ENCODE measurements at regions not wholly inside any gene's neighbourhood (a gene's known extent, or its start where the extent isn't known, plus 50 kb on each side); places are given as distances from the start of the nearest gene placed in this dataset.

GRCh38 chr6:168724669-168725570 is 283.9 kb downstream of the SMOC2 start:
- no peak overlapping the region for H3K27ac ChIP-seq
- TF ChIP-seq EZH2 (IDR thresholded peaks at IDR 0.05) (no peak), POLR2AphosphoS5 (IDR thresholded peaks at IDR 0.05; ENCODE audit: borderline replicate concordance, low read depth, low read length) (no peak), FOXP2 (optimal IDR thresholded peaks at IDR 0.05; ENCODE audit: control extremely low read depth, extremely low read length, insufficient read depth) (no peak)
- H3K9me3 ChIP-seq (ENCODE audit: low read depth, low read length) = no peaks in the 10 kb centered on the region
- H3K4me3 ChIP-seq = 0 out of 2 replicates have a peak overlapping the region, but pooled peaks have one; percentile 13
- H3K36me3 ChIP-seq (ENCODE audit: insufficient read depth, low read length) = no peaks in the 10 kb centered on the region
- no peak for DNase-seq (ENCODE audit: low read depth, low spot score)
- no peak overlapping the region for H3K9ac ChIP-seq (ENCODE audit: insufficient read length)

GRCh38 chr6:168724033-168724432 is 283.0 kb downstream of the SMOC2 start:
- no peaks in the 10 kb centered on the region for H3K36me3 ChIP-seq (ENCODE audit: insufficient read depth, low read length)
- H3K4me3 ChIP-seq = no peak overlapping the region
- no peak overlapping the region for H3K9ac ChIP-seq (ENCODE audit: insufficient read length)
- H3K27ac ChIP-seq = no peak overlapping the region
- TF ChIP-seq EZH2 (IDR thresholded peaks at IDR 0.05) (no peak), FOXP2 (optimal IDR thresholded peaks at IDR 0.05; ENCODE audit: control extremely low read depth, extremely low read length, insufficient read depth) (no peak), POLR2AphosphoS5 (IDR thresholded peaks at IDR 0.05; ENCODE audit: borderline replicate concordance, low read depth, low read length) (no peak)
- DNase-seq (ENCODE audit: low read depth, low spot score) = no peak
- H3K9me3 ChIP-seq (ENCODE audit: low read depth, low read length) = no peaks in the 10 kb centered on the region

GRCh38 chr6:168722397-168722796 is 281.4 kb downstream of the SMOC2 start:
- no peak overlapping the region for H3K4me3 ChIP-seq
- DNase-seq (ENCODE audit: low read depth, low spot score) = no peak
- TF ChIP-seq EZH2 (IDR thresholded peaks at IDR 0.05) (no peak), FOXP2 (optimal IDR thresholded peaks at IDR 0.05; ENCODE audit: control extremely low read depth, extremely low read length, insufficient read depth) (no peak), POLR2AphosphoS5 (IDR thresholded peaks at IDR 0.05; ENCODE audit: borderline replicate concordance, low read depth, low read length) (no peak)
- H3K9me3 ChIP-seq (ENCODE audit: low read depth, low read length) = no peaks in the 10 kb centered on the region
- H3K36me3 ChIP-seq (ENCODE audit: insufficient read depth, low read length) = no peaks in the 10 kb centered on the region
- no peak overlapping the region for H3K9ac ChIP-seq (ENCODE audit: insufficient read length)
- no peak overlapping the region for H3K27ac ChIP-seq

- H3K4me3 ChIP-seq = no peak overlapping the region
- no peaks in the 10 kb centered on the region for H3K9me3 ChIP-seq (ENCODE audit: low read depth, low read length)
- no peak overlapping the region for H3K9ac ChIP-seq (ENCODE audit: insufficient read length)
- no peak for DNase-seq (ENCODE audit: low read depth, low spot score)
- no peak overlapping the region for H3K27ac ChIP-seq
- TF ChIP-seq POLR2AphosphoS5 (IDR thresholded peaks at IDR 0.05; ENCODE audit: borderline replicate concordance, low read depth, low read length) (no peak), EZH2 (IDR thresholded peaks at IDR 0.05) (no peak), FOXP2 (optimal IDR thresholded peaks at IDR 0.05; ENCODE audit: control extremely low read depth, extremely low read length, insufficient read depth) (no peak)
- no peaks in the 10 kb centered on the region for H3K36me3 ChIP-seq (ENCODE audit: insufficient read depth, low read length)
Measured at GRCh38 chr6:168721571-168721970, 280.6 kb downstream of the SMOC2 start.

- Histone ChIP-seq H3K27ac (no peak overlapping the region), H3K9me3 (ENCODE audit: low read depth, low read length) (no peaks in the 10 kb centered on the region), H3K9ac (ENCODE audit: insufficient read length) (no peak overlapping the region), H3K36me3 (ENCODE audit: insufficient read depth, low read length) (no peaks in the 10 kb centered on the region), H3K4me3 (no peak overlapping the region)
- no peak for DNase-seq (ENCODE audit: low read depth, low spot score)
- no peak for TF ChIP-seq FOXP2 (optimal IDR thresholded peaks at IDR 0.05; ENCODE audit: control extremely low read depth, extremely low read length, insufficient read depth)
- no peak for TF ChIP-seq EZH2 (IDR thresholded peaks at IDR 0.05)
- TF ChIP-seq POLR2AphosphoS5 (IDR thresholded peaks at IDR 0.05; ENCODE audit: borderline replicate concordance, low read depth, low read length) = no peak
Measured at GRCh38 chr6:168719901-168720300, 278.9 kb downstream of the SMOC2 start.

- Histone ChIP-seq H3K9me3 (ENCODE audit: low read depth, low read length) (no peaks in the 10 kb centered on the region), H3K9ac (ENCODE audit: insufficient read length) (no peak overlapping the region), H3K4me3 (no peak overlapping the region), H3K36me3 (ENCODE audit: insufficient read depth, low read length) (no peaks in the 10 kb centered on the region), H3K27ac (no peak overlapping the region)
- no peak for DNase-seq (ENCODE audit: low read depth, low spot score)
- TF ChIP-seq FOXP2 (optimal IDR thresholded peaks at IDR 0.05; ENCODE audit: control extremely low read depth, extremely low read length, insufficient read depth) (no peak), EZH2 (IDR thresholded peaks at IDR 0.05) (no peak), POLR2AphosphoS5 (IDR thresholded peaks at IDR 0.05; ENCODE audit: borderline replicate concordance, low read depth, low read length) (no peak)
Measured at GRCh38 chr6:168718821-168719475, 278.0 kb downstream of the SMOC2 start.
